HG02623 (cell line): ENCODE measurements at regions not wholly inside any gene's neighbourhood (a gene's known extent, or its start where the extent isn't known, plus 50 kb on each side); places are given as distances from the start of the nearest gene placed in this dataset.
"Not testable (repeated sequence)": the region's sequence is repeated elsewhere in the genome, so short reads cannot be mapped to it uniquely, and the experiment has no call there.

Experiments used
- ATAC-seq: cut with Tn5 transposase; IDR thresholded peaks from one replicate; pipeline ENCODE4 v1.9.1; 2021; ENCODE audit warnings: moderate library complexity; ENCODE audit not compliant: unreplicated experiment

DNA sequence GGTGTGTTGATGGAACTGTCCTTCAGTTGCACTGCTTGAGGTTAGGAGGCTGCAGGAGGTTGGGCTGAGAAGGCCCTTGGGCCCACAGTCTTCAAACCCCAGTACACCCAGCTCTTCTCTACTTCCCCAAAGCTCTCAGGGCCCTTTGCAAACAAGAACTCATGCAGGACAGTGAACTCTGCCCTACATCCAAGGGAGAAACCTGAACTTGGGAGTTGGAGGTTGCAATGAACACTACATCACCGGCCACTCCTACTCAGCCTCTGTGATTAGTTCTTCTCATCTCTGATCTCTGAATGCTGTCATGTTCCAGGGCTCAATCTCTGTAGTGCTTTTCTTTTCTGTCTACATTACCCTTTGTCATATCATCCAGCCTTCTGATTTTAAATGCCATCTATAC is 148.5 kb upstream of the PDE7B start:
- ATAC-seq = no peak

DNA sequence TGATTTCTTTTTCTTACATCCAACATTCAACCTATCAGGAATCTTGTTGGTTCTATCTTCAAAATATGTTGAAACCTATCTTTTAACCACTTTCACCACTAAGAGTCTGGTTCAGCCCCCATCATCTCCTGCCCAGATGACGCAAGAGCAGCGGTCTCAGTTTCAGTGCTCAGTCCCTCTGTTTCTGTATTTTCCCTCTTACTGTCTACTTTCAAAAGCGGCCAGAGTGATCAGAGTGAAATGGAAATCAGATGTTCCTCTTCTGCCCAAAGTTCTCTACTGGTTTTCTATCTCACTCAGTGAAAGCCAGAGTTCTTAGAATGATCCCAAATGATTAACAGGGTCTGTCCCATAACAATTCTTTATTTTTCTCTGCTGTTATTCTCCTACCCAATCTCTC is 147.9 kb upstream of the PDE7B start:
- peak; percentile 74 for ATAC-seq

DNA sequence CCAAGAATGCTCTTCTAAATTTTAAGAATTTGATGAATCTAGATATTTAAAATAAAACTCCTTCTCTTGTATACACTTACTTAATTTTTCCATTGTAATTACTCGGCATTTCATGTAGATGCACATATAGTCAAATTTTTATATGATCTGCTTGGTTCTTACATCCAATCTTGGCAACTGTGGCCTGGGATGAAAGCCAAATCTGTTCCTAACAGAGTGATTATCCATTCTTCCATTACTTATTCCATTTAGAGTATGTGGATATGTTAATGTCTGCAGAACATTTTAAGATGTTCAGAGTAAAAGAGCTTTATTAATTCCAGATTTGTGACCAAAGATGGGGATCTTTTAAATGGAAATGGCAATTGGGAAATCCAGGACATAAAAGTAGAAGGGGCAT is 144.1 kb upstream of the PDE7B start:
- no peak for ATAC-seq

DNA sequence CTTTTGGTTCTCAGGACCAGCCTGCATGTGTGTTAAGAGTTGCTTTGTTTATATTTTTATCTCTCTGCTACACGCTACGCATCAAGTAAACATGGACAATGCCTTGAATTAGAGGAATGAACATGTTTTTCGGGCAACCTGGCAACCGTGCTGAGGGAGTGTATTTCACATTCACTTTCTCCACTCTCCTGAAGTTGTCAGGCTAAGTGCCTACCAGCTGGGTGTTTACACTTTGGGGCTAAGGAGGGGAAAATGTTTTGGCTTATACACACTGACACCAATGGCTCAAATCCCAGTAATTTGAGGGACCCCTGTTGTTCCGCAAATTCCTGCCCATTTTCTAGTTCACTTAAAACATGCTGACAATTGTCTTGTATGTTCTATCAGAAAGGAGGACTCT is 141.5 kb upstream of the PDE7B start:
- ATAC-seq = no peak

DNA sequence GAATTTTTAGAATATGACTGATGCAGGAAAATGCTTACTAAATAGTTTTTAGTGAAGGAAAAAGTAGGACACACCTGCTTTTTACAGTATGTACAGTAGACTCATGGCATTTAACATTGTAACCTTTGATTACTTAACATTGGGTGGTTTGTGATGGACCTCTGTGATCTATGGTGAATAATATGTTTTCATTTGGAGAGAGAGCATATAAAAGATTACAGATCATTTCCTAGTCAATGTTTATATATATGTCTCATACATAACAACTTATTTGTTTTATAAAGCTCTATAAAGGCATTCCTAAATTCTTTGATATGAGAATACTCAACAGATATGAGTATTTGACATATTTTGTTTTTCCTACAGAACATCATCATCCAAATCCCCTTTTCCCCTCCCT is 129.3 kb upstream of the PDE7B start:
- no peak for ATAC-seq

DNA sequence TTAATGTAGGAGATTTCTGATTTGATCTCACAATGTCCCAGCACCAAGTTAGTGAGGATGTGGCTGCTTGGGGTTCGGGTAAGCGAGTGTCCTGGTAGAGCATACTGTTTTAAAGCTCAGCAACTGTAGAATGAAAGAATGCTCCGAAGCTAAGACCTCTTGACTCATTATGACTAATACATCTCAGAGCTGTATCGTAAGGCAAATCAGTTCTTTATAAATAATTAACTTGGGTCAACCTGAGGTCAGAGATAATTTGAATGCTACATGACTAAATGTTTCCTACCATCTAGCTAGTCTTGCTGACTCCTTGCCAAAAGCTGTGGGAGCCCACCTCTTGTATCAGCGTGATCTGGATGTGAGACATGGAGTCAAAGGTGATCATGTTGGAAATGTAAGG is 128.8 kb upstream of the PDE7B start:
- ATAC-seq = no peak

DNA sequence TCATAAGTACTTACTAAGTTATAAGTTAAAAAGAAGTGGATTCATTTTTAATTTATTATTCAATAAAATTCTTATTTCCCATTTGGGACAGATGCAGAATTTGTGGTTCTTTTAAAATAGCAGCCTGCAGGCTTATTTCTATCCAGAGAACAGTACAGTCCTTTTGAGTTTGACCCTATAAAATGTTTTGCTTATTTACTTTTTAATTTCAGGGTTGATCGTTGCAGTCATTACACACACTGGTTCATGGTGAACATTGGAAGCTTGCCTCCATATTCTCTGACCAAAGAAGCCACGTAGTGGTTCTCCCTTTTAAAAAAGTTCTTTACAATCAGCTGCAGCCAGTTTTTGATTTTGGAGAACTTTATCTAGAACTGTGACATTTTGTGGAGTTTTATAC is 122.9 kb upstream of the PDE7B start:
- ATAC-seq = no peak

DNA sequence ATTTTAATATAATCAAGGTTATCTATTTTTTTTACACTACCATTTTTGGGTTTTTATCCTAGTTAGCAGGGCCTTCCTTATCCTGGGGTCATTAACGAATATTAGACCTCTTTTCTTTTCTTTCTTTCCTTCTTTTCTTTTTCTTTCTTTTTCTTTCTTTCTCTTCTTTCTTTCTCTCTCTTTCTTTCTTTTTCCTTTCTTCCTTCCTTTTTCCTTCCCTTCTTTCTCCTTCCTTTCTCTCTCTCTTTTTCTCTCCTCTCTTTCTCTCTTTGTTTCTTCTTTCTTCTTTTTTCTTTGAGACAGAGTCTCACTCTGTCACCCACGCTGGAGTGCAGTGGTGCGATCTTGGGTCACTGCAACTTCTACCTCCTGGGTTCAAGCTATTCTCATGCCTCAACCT is 120.4 kb upstream of the PDE7B start:
- ATAC-seq = no peak

DNA sequence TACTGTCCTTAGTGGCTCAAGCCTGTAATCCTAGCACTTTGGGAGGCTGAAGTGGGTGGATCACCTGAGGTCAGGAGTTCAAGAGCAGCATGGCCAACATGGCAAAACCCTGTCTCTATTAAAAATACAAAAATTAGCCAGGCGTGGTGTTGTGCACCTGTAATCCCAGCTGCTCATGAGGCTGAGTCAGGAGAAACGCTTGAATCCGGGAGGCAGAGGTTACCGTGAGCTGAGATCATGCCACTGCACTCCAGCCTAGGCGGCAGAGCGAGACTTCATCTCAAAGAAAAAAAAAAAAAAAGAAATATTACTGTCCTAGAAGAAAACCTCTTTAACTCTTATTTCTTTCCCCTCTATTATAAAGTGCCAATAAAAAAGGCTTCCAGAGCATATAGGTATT is 115.2 kb upstream of the PDE7B start:
- ATAC-seq = not testable (repeated sequence)

DNA sequence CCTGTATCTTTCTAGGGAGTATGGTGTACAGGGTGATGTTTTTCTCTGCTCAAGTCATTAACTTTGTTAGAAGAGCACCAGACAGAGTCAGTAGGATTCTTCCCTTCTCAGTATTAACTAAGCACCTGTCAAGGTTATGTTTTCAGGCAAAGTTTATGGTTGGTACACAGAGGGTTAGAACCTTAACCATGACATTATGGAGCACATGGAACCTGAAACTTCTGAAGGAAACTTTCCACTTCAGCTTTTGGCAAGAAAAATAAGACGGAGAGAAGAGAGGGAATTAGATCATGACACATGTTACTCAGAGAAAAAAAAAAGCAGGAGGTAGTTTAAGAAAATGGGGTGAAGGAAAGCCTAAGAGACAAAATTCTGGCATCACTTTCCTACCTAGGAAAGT is 112.9 kb upstream of the PDE7B start:
- ATAC-seq = no peak

DNA sequence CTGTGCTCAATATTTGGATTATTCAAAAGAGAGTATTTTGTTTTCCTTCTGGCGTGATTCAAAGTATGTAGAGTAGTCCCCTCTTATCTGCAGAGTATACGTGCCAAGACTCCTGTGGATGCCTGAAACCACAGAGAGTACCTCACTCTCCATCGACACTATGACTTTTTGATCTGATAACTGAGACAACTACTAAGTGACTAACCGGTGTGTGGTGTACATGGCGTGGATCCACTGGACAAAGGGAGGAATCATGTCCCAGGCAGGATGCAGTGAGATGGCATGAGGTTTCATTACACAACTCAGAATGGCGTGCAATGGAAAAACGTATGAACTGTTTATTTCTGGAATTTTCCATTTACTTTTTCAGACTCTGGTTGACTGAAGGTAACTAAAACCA is 112.2 kb upstream of the PDE7B start:
- ATAC-seq = no peak

DNA sequence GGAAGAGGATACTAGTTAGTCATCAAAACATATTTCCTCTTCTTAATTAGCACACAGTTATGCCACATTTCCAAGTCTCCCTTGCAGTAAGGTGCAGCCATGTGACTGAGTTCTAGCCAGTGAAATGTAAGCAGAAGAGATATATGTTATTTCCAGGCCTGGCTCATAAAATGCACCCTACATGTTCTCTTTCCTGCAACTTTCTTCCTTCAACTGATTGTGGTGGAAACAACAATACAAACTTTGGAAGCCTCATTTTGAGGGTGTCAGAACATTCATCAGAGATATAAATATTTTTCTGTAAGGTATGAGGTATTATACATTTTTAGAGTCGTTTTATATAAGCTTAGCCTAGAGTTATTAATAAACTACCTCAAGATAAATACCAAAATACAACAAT is 110.9 kb upstream of the PDE7B start:
- no peak for ATAC-seq

DNA sequence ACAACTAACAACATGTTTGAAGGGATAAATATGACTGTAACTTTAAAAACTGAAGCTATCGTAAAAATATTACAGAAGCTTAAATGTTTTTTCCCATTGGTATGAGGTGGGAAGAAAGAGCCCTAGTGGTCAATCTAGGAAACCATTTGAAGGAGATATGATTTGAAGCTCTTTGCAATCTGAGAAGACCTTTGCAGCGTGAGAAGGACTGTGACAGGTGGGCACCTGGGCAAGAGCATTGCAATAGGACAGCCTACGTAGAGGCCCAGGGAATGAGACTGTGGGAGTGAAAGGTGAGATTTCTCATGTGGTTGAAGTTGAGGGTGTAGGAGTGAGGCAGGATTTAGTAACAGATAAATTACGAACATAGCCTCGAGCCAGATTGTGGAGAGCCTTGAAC is 108.0 kb upstream of the PDE7B start:
- ATAC-seq = no peak

DNA sequence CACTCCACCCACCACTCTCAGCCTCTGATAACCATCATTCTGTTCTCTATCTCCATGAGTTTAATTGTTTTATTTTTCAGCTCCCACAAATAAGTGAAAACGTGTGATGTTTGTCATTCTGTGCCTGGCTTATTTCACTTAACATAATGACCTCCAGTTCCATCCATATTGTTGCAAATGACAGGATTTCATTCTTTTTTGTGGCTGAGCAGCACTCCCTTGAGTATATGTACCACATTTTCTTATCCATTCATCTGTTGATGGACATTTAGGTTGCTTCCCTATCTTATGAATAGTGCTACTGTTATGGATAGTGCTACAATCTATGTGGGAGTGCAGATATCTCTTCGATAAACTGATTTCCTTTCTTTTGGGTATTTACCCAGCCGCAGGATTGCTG is 103.3 kb upstream of the PDE7B start:
- ATAC-seq = no peak

DNA sequence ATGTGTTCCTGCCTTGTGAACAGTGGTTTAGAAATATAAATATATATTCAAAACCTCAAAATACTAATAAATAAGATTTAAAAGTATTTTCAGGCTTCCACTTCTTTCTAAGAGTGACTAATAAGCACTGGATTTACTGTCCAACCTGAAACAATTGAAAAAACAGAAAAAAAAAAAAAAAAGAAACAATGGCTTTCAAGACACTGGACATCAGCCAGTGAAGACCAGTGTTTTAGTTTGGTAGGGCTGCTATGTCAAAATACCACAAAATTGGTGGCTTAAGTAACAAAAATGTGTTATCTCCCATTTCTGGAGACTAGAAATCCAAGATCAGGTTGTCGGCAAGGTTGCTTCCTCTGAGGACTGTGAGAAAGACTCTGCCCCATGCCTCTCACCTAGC is 101.4 kb upstream of the PDE7B start:
- ATAC-seq = no peak

DNA sequence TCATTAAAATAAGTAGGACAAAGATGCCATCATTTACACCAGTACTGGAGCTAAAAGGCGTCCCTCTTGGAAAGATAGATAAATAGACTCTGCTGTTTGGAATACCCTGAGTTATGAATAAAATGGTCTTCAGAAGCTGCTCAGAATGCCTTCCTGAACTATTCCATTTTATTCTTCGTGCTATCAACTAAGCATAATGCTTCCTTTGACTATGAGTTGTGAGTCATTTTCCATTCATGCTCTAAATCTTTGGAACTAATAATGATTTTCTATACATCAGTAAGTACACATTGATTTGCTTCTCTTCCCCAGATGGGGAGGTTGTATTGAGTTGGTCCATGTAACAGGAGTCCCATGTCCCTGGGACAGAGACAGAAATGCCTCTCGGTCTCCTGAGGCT is 98.3 kb upstream of the PDE7B start:
- no peak for ATAC-seq

DNA sequence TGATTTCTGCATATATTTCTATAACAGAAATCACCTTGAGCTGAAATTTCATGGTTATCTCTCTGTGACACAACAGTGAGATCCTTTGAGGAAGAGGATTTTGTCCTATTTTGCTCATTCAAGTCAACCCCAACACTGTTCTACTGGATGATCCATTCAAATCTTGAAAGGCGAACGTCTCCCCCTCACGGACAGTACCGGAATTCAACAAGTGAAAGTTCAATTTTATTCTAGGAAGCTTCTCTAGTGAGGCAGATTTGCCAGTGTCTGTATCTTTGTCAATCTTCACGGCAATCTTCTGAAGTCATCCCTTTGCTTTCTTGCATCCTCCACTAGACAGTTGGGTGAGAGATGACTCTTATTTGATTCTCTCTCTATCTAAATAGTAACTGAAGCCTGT is 91.7 kb upstream of the PDE7B start:
- ATAC-seq = no peak

DNA sequence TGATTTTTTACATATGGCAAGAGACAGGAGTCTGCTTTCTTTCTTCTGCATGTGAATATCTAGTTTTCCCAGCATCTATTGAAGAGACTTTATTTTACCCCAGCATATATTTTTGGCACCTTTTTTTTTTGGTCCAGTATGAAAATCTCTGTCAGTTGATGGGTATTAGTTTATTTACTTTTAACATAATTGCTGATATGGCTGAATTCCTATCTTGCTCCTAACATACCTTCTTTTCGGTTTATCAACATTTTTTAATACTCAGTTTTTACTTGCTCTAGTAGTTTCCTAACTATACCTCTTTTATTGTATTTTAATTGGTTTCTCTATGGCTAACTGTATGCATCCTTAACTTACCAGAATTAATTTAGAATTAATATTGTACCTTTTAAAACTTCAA is 77.5 kb upstream of the PDE7B start:
- no peak for ATAC-seq

DNA sequence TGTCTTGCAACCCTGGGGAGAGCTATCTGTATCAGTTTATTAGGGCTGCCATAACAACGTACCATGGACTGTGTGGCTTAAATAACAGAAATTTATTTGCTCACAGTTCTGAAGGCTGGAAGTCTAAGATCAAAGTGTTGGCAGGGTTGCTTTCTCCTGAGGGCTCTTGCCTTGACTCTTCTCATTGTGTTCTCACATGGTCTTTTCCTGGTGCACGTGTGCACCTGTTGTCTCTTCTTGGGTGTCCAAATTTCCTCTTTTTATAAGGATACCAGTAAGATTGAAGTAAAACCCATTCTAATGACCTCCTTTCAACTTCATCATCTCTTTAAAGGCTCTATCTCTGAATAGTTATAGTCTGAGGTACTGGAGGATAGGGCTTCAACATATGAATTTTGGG is 72.3 kb upstream of the PDE7B start:
- ATAC-seq = no peak

DNA sequence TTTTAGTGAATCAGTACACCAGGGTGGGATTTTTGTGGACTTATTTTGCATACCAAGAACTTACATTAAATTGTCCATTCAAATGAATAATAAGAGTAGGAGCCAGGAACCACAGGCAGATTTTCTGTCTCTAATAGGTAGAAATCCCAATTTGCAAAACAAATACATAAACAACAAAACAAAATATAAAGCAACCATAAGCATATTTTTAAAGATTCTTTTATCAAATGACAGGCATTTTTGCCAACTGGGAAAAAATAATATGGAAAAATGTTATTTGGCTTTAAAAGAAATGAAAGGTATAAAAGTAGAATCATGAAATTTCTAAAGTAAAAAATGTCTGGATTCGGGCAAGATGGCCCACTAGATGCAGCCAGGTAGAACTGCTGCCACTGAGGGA is 71.2 kb upstream of the PDE7B start:
- ATAC-seq = no peak

DNA sequence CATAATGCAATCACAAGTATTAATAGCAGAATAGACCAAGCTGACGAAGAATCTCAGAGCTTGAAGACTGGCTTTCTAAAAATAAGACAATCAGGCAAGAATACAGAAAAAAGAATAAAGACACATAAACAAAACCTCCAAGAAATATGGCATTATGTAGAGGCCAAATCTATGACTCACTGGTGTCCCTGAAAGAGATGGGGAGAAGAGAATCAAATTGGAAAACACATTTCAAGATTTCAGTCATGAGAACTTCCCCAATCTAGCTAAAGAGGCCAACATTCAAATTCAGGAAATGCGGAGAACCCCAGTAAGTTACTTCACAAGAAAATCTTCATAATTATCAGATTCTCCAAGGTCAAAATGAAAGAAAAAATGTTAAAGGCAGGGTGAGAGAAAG is 69.0 kb upstream of the PDE7B start:
- ATAC-seq = no peak

DNA sequence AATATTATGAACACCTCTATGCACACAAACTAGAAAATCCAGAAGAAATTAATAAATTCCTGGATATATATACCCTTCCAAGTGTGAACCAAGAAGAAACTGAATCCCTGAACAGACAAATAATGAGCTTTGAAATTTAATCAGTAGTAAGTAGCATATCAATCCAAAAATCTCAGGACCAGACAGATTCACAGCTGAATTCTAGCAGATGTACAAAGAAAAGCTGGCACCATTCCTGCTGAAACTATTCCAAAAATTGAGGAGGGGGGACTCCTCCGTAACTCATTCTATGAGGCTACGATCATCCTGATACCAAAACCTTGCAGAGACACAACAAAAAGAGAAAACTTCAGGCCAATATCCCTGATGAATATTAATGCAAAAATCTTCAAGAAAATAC is 67.0 kb upstream of the PDE7B start:
- ATAC-seq = no peak

DNA sequence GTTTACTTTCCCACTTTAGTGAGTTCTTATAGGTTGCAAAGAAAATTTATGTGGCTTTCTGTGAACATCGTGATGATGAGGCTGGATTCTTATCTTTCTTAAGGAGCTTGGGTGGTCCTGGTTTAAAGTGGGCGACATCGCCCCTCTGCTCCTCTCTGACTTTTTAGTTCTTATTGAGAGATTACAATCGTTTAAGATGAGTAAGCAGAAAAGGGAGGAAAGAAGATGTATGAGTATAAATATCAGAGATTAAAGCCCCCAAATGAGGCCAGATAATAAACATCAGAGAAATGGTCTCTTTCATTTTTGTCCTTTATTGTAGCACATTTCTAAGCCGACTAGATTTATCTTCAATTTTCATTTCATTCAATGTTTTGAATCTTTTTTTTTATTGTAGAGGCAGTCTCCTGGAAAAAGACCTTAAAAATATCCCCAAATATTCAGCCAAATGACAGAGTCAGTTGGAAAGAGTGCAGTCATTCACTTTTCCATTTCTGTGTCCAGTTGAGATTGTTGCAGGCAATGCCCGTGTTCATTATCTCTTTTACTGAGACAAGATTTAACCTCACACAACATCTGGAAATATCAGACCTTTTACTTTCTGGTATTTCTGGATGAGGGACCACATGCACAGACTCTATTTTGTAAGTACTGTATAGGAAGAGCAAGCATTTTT is 62.0 kb upstream of the PDE7B start:
- ATAC-seq = no peak

DNA sequence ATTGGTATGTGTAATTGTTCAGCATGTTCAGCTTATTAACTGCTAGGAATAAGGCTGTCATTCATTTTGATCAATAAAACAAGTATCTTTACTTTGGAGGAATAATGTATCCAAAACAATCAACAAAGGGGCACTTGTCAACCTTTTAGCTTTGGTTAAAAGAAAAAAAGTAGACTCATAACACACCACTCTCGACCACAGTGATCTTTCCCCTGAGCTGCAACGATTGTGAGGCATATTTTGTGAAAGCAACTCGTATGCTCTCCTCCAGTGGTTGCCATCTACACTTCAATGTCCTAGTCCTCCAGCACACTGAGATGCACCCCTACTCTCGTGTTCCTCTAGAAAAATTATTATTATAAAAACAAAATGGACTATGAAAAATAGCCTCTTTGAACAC is 60.1 kb upstream of the PDE7B start:
- ATAC-seq = no peak
